GM12878 (cell line): ENCODE measurements at regions not wholly inside any gene's neighbourhood (a gene's known extent, or its start where the extent isn't known, plus 50 kb on each side); places are given as distances from the start of the nearest gene placed in this dataset.

Experiments used
- BMI1 ChIP-seq: fragments of 450-650 bp; IDR thresholded peaks from 2 replicates; pipeline ENCODE4 v1.6.1; 2016; ENCODE audit warnings: mild to moderate bottlenecking, moderate library complexity, borderline replicate concordance
- CHD2 ChIP-seq: IDR thresholded peaks from 2 replicates; pipeline ENCODE4 v1.6.1; 2011; ENCODE audit warnings: low read depth, low read length, improper control_type of control experiment, borderline replicate concordance
- CTCF ChIP-seq, 3 experiments: IDR thresholded peaks in 2 of 3; conservative IDR thresholded peaks in 1 of 3; 2 replicates each; pipeline ENCODE4 v1.5.1; 2011; ENCODE audit warnings: low read depth in 3 of 3, low read length in 3 of 3, mild to moderate bottlenecking in 3 of 3, control low read depth in 2 of 3, moderate library complexity in 2 of 3, inconsistent platforms in 1 of 3, mixed read lengths in 1 of 3; ENCODE audit not compliant: control insufficient read depth in 2 of 3, insufficient read depth in 1 of 3; ENCODE audit errors: extremely low read depth in 1 of 3
- GABPA ChIP-seq: IDR thresholded peaks from 2 replicates; pipeline ENCODE4 v1.6.1; 2014; ENCODE audit warnings: antibody characterized with exemption, low read depth, mild to moderate bottlenecking, inconsistent platforms
- POLR2A ChIP-seq: IDR thresholded peaks from 2 replicates; pipeline ENCODE4 v1.6.1; 2011; ENCODE audit warnings: low read depth, mild to moderate bottlenecking, low read length
- POLR2AphosphoS5 ChIP-seq: IDR thresholded peaks from 2 replicates; pipeline ENCODE4 v1.6.1; 2011; ENCODE audit warnings: mild to moderate bottlenecking, low read length, inconsistent platforms
- POU2F2 ChIP-seq: IDR thresholded peaks from 3 replicates; pipeline ENCODE4 v1.6.1; 2011; ENCODE audit warnings: low read depth, mild to moderate bottlenecking, low read length, borderline replicate concordance
- ZNF274 ChIP-seq: IDR thresholded peaks from one replicate; pipeline ENCODE4 v1.8.0; 2011; ENCODE audit not compliant: insufficient read length, insufficient read depth
- ZZZ3 ChIP-seq: IDR thresholded peaks from 2 replicates; pipeline ENCODE4 v1.6.1; 2011; ENCODE audit warnings: low read depth; ENCODE audit not compliant: control insufficient read depth, insufficient read length
- TF ChIP-seq, protein P1 (sequence below): IDR thresholded peaks from 2 replicates; pipeline ENCODE4 v1.6.1; 2012; ENCODE audit warnings: low read length, inconsistent platforms

- TF ChIP-seq, protein P1, sequence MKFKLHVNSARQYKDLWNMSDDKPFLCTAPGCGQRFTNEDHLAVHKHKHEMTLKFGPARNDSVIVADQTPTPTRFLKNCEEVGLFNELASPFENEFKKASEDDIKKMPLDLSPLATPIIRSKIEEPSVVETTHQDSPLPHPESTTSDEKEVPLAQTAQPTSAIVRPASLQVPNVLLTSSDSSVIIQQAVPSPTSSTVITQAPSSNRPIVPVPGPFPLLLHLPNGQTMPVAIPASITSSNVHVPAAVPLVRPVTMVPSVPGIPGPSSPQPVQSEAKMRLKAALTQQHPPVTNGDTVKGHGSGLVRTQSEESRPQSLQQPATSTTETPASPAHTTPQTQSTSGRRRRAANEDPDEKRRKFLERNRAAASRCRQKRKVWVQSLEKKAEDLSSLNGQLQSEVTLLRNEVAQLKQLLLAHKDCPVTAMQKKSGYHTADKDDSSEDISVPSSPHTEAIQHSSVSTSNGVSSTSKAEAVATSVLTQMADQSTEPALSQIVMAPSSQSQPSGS = no peak
- TF ChIP-seq ZZZ3 = no peak
- TF ChIP-seq BMI1 = no peak
- no peak for TF ChIP-seq POLR2AphosphoS5
- no peak for TF ChIP-seq GABPA
- no peak for TF ChIP-seq ZNF274
- no peak for TF ChIP-seq POLR2A
- no peak for TF ChIP-seq POU2F2
- TF ChIP-seq CTCF (IDR thresholded peaks at IDR 0.05 in 2 of 3, conservative IDR thresholded peaks at IDR 0.05 in 1 of 3; ENCODE audit: control insufficient read depth in 2 of 3, extremely low read depth in 1 of 3, insufficient read depth in 1 of 3, low read depth in 3 of 3, low read length in 3 of 3) = no peak
- no peak for TF ChIP-seq CHD2
Measured at GRCh38 chr12:16884056-16884455, 278.1 kb upstream of the LMO3 start.
